ENCODE measurements at regions not wholly inside any gene's neighbourhood (a gene's known extent, or its start where the extent isn't known, plus 50 kb on each side); places are given as distances from the start of the nearest gene placed in this dataset.

- Histone ChIP-seq H3K4me3 (no peak overlapping the region), H3K9me2 (ENCODE audit: insufficient read depth) (no peaks in the 10 kb centered on the region; the same call in 1 of the 2 replicates), H3F3A (replicated peaks; ENCODE audit: low read depth) (no peaks in the 10 kb centered on the region), H3K27ac (ENCODE audit: low read depth) (no peak overlapping the region), H2AFZ (no peak overlapping the region), H3K4me1 (ENCODE audit: insufficient read depth) (no peaks in the 10 kb centered on the region), H3K36me3 (ENCODE audit: insufficient read depth) (no peaks in the 10 kb centered on the region), H4K20me1 (replicated peaks; ENCODE audit: insufficient read depth) (no peaks in the 10 kb centered on the region), H3K79me2 (replicated peaks; ENCODE audit: insufficient read depth) (no peaks in the 10 kb centered on the region), H3K27me3 (ENCODE audit: insufficient read depth) (no peaks in the 10 kb centered on the region), H3K4me2 (no peak overlapping the region)
- H3K27me3 Mint-ChIP-seq (ENCODE audit: insufficient read depth, low read depth, poor library complexity): peaks cover 1% of the 10 kb centered on the region
- TF ChIP-seq CREB1 (CRISPR knock-in tag; IDR thresholded peaks at IDR 0.05; ENCODE audit: low read depth): no peak
- H3K9me3 Mint-ChIP-seq: no peaks in the 10 kb centered on the region
- DNase-seq (ENCODE audit: low spot score): no peak
- no peak for ATAC-seq
- H3K4me3 Mint-ChIP-seq: no peak overlapping the region
- no peak overlapping the region for H3K27ac Mint-ChIP-seq
- no peaks in the 10 kb centered on the region for H3K36me3 Mint-ChIP-seq (ENCODE audit: low read depth)
- H3K4me1 Mint-ChIP-seq: no peaks in the 10 kb centered on the region; the same call in 2 of the 3 replicates
Observed at GRCh38 chr5:136810261-136810801, 445.0 kb upstream of the TRPC7 start.

GRCh38 chr5:136809382-136809781 is 444.0 kb upstream of the TRPC7 start:
- no peak for TF ChIP-seq ETS1 (IDR thresholded peaks at IDR 0.05)
- no peak overlapping the region for H3K27ac ChIP-seq (ENCODE audit: low read depth)

GRCh38 chr5:136808756-136809155 is 443.4 kb upstream of the TRPC7 start:
- DNase-seq (ENCODE audit: low spot score) (no peak), ATAC-seq (no peak)
- Histone ChIP-seq H2AFZ (no peak overlapping the region), H3K36me3 (ENCODE audit: insufficient read depth) (no peaks in the 10 kb centered on the region), H3K4me2 (no peak overlapping the region), H3F3A (replicated peaks; ENCODE audit: low read depth) (no peaks in the 10 kb centered on the region), H3K79me2 (replicated peaks; ENCODE audit: insufficient read depth) (no peaks in the 10 kb centered on the region), H3K4me3 (no peak overlapping the region), H3K27me3 (ENCODE audit: insufficient read depth) (no peaks in the 10 kb centered on the region), H3K4me1 (ENCODE audit: insufficient read depth) (no peaks in the 10 kb centered on the region), H3K27ac (ENCODE audit: low read depth) (no peak overlapping the region), H3K9me2 (ENCODE audit: insufficient read depth) (no peaks in the 10 kb centered on the region; the same call in 1 of the 2 replicates), H4K20me1 (replicated peaks; ENCODE audit: insufficient read depth) (no peaks in the 10 kb centered on the region)
- no peaks in the 10 kb centered on the region for H3K36me3 Mint-ChIP-seq (ENCODE audit: low read depth)
- no peak overlapping the region for H3K4me3 Mint-ChIP-seq
- TF ChIP-seq EZH2 (IDR thresholded peaks at IDR 0.05; ENCODE audit: low read depth, unreplicated experiment): no peak
- H3K9me3 Mint-ChIP-seq: no peaks in the 10 kb centered on the region
- no peaks in the 10 kb centered on the region; the same call in 2 of the 3 replicates for H3K4me1 Mint-ChIP-seq
- no peaks in the 10 kb centered on the region for H3K27me3 Mint-ChIP-seq (ENCODE audit: insufficient read depth, low read depth, poor library complexity)
- H3K27ac Mint-ChIP-seq: no peak overlapping the region

More at GRCh38 chr5:136809382-136809781, 444.0 kb upstream of the TRPC7 start:
- H3K27ac Mint-ChIP-seq: no peak overlapping the region
- Histone ChIP-seq H4K20me1 (replicated peaks; ENCODE audit: insufficient read depth) (no peaks in the 10 kb centered on the region), H3K4me3 (no peak overlapping the region), H3F3A (replicated peaks; ENCODE audit: low read depth) (no peaks in the 10 kb centered on the region), H3K4me1 (ENCODE audit: insufficient read depth) (no peaks in the 10 kb centered on the region), H3K79me2 (replicated peaks; ENCODE audit: insufficient read depth) (no peaks in the 10 kb centered on the region), H3K27me3 (ENCODE audit: insufficient read depth) (no peaks in the 10 kb centered on the region), H3K9me2 (ENCODE audit: insufficient read depth) (no peaks in the 10 kb centered on the region; the same call in 1 of the 2 replicates), H3K4me2 (no peak overlapping the region), H3K36me3 (ENCODE audit: insufficient read depth) (no peaks in the 10 kb centered on the region), H2AFZ (no peak overlapping the region)
- no peaks in the 10 kb centered on the region for H3K9me3 Mint-ChIP-seq
- H3K4me3 Mint-ChIP-seq: no peak overlapping the region
- ATAC-seq (no peak), DNase-seq (ENCODE audit: low spot score) (no peak)
- no peaks in the 10 kb centered on the region for H3K36me3 Mint-ChIP-seq (ENCODE audit: low read depth)
- H3K4me1 Mint-ChIP-seq: no peaks in the 10 kb centered on the region; the same call in 2 of the 3 replicates
- H3K27me3 Mint-ChIP-seq (ENCODE audit: insufficient read depth, low read depth, poor library complexity): no peaks in the 10 kb centered on the region

- Histone ChIP-seq H3K4me2 (no peak overlapping the region), H4K20me1 (replicated peaks; ENCODE audit: insufficient read depth) (no peaks in the 10 kb centered on the region), H2AFZ (no peak overlapping the region), H3K27ac (ENCODE audit: low read depth) (no peak overlapping the region), H3F3A (replicated peaks; ENCODE audit: low read depth) (no peaks in the 10 kb centered on the region), H3K79me2 (replicated peaks; ENCODE audit: insufficient read depth) (no peaks in the 10 kb centered on the region), H3K4me3 (no peak overlapping the region), H3K9me2 (ENCODE audit: insufficient read depth) (no peaks in the 10 kb centered on the region; the same call in 1 of the 2 replicates), H3K4me1 (ENCODE audit: insufficient read depth) (no peaks in the 10 kb centered on the region), H3K27me3 (ENCODE audit: insufficient read depth) (no peaks in the 10 kb centered on the region), H3K36me3 (ENCODE audit: insufficient read depth) (no peaks in the 10 kb centered on the region)
- no peak for TF ChIP-seq EZH2phosphoT487 (IDR thresholded peaks at IDR 0.05; ENCODE audit: unreplicated experiment)
- TF ChIP-seq CTCF (conservative IDR thresholded peaks at IDR 0.05; ENCODE audit: low read depth in 2 of 2): peak; percentile 9 to 52; a peak in 2 of 4 replicates
- no peak for TF ChIP-seq STAT1 (IDR thresholded peaks at IDR 0.05; ENCODE audit: unreplicated experiment)
- TF ChIP-seq JUNB (IDR thresholded peaks at IDR 0.05; ENCODE audit: unreplicated experiment): no peak
- no peak for TF ChIP-seq EZH2 (IDR thresholded peaks at IDR 0.05; ENCODE audit: low read depth, unreplicated experiment)
- ATAC-seq: no peak
- no peaks in the 10 kb centered on the region for H3K36me3 Mint-ChIP-seq (ENCODE audit: low read depth)
- no peak for DNase-seq (ENCODE audit: low spot score)
- no peak overlapping the region for H3K27ac Mint-ChIP-seq
- no peak overlapping the region for H3K4me3 Mint-ChIP-seq
- H3K4me1 Mint-ChIP-seq: no peaks in the 10 kb centered on the region; the same call in 2 of the 3 replicates
- H3K9me3 Mint-ChIP-seq: no peaks in the 10 kb centered on the region
- no peaks in the 10 kb centered on the region for H3K27me3 Mint-ChIP-seq (ENCODE audit: insufficient read depth, low read depth, poor library complexity)
Observed at GRCh38 chr5:136805466-136805865, 440.1 kb upstream of the TRPC7 start.

Data from GM23338 (cell line).